ENCODE measurements at regions not wholly inside any gene's neighbourhood (a gene's known extent, or its start where the extent isn't known, plus 50 kb on each side); places are given as distances from the start of the nearest gene placed in this dataset.

GRCh38 chr13:99690426-99691174, 189.3 kb downstream of the TM9SF2 start:
- Histone ChIP-seq H3K9me3 (ENCODE audit: insufficient read depth, low read length) (no peaks in the 10 kb centered on the region), H3K27ac (ENCODE audit: low read length) (no peak overlapping the region), H3K79me2 (ENCODE audit: low read length) (no peaks in the 10 kb centered on the region), H3K9ac (ENCODE audit: low read length) (no peak overlapping the region), H3K4me3 (ENCODE audit: low read length) (no peak overlapping the region), H3K4me1 (ENCODE audit: low read length) (peaks cover 37% of the 10 kb centered on the region), H3K4me2 (ENCODE audit: low read length) (no peak overlapping the region), H3K27me3 (ENCODE audit: low read depth, low read length) (no peaks in the 10 kb centered on the region), H3K36me3 (replicated peaks; ENCODE audit: low read depth, low read length) (no peaks in the 10 kb centered on the region), H4K20me1 (ENCODE audit: insufficient read depth, low read length) (peaks cover 8% of the 10 kb centered on the region; the same call in 1 of the 2 replicates), H2AFZ (ENCODE audit: low read depth, low read length) (no peak overlapping the region)
- TF ChIP-seq EZH2phosphoT487 (IDR thresholded peaks at IDR 0.05; ENCODE audit: low read depth) (no peak), CTCF (IDR thresholded peaks at IDR 0.05; ENCODE audit: low read depth, low read length) (no peak)

GRCh38 chr13:99689955-99690354, 188.7 kb downstream of the TM9SF2 start:
- no peak for TF ChIP-seq EZH2phosphoT487 (IDR thresholded peaks at IDR 0.05; ENCODE audit: low read depth)
- TF ChIP-seq CTCF (IDR thresholded peaks at IDR 0.05; ENCODE audit: low read depth, low read length) = no peak
- Histone ChIP-seq H3K4me1 (ENCODE audit: low read length) (peaks cover 37% of the 10 kb centered on the region), H2AFZ (ENCODE audit: low read depth, low read length) (no peak overlapping the region), H4K20me1 (ENCODE audit: insufficient read depth, low read length) (peaks cover 8% of the 10 kb centered on the region; the same call in 1 of the 2 replicates), H3K36me3 (replicated peaks; ENCODE audit: low read depth, low read length) (no peaks in the 10 kb centered on the region), H3K27me3 (ENCODE audit: low read depth, low read length) (no peaks in the 10 kb centered on the region), H3K79me2 (ENCODE audit: low read length) (no peaks in the 10 kb centered on the region), H3K27ac (ENCODE audit: low read length) (no peak overlapping the region), H3K9me3 (ENCODE audit: insufficient read depth, low read length) (no peaks in the 10 kb centered on the region), H3K9ac (ENCODE audit: low read length) (no peak overlapping the region), H3K4me2 (ENCODE audit: low read length) (no peak overlapping the region), H3K4me3 (ENCODE audit: low read length) (no peak overlapping the region)

- H2AFZ ChIP-seq (ENCODE audit: low read depth, low read length) = no peak overlapping the region
- H3K27ac ChIP-seq (ENCODE audit: low read length) = no peak overlapping the region
- TF ChIP-seq EZH2phosphoT487 (IDR thresholded peaks at IDR 0.05; ENCODE audit: low read depth) = no peak
- no peaks in the 10 kb centered on the region for H3K79me2 ChIP-seq (ENCODE audit: low read length)
- no peaks in the 10 kb centered on the region for H3K27me3 ChIP-seq (ENCODE audit: low read depth, low read length)
- no peaks in the 10 kb centered on the region for H3K9me3 ChIP-seq (ENCODE audit: insufficient read depth, low read length)
- peaks cover 7% of the 10 kb centered on the region; the same call in 1 of the 2 replicates for H4K20me1 ChIP-seq (ENCODE audit: insufficient read depth, low read length)
- H3K4me1 ChIP-seq (ENCODE audit: low read length) = peaks cover 33% of the 10 kb centered on the region
- H3K4me3 ChIP-seq (ENCODE audit: low read length) = no peak overlapping the region
- no peaks in the 10 kb centered on the region for H3K36me3 ChIP-seq (replicated peaks; ENCODE audit: low read depth, low read length)
- no peak overlapping the region for H3K9ac ChIP-seq (ENCODE audit: low read length)
- H3K4me2 ChIP-seq (ENCODE audit: low read length) = 0 out of 2 replicates have a peak overlapping the region, but pooled peaks have one; percentile 16
Observed at GRCh38 chr13:99688776-99689175, 187.5 kb downstream of the TM9SF2 start.

- Histone ChIP-seq H3K4me2 (ENCODE audit: low read length) (no peak overlapping the region), H3K9me3 (ENCODE audit: insufficient read depth, low read length) (no peaks in the 10 kb centered on the region), H3K27me3 (ENCODE audit: low read depth, low read length) (no peaks in the 10 kb centered on the region), H3K4me3 (ENCODE audit: low read length) (no peak overlapping the region), H4K20me1 (ENCODE audit: insufficient read depth, low read length) (no peaks in the 10 kb centered on the region), H2AFZ (ENCODE audit: low read depth, low read length) (no peak overlapping the region), H3K36me3 (replicated peaks; ENCODE audit: low read depth, low read length) (no peaks in the 10 kb centered on the region), H3K4me1 (ENCODE audit: low read length) (peaks cover 24% of the 10 kb centered on the region), H3K27ac (ENCODE audit: low read length) (no peak overlapping the region), H3K9ac (ENCODE audit: low read length) (no peak overlapping the region), H3K79me2 (ENCODE audit: low read length) (no peaks in the 10 kb centered on the region)
- TF ChIP-seq CTCF (IDR thresholded peaks at IDR 0.05; ENCODE audit: low read depth, low read length) = no peak
- no peak for TF ChIP-seq EZH2phosphoT487 (IDR thresholded peaks at IDR 0.05; ENCODE audit: low read depth)
Observed at GRCh38 chr13:99687723-99688397, 186.6 kb downstream of the TM9SF2 start.
